Stimulated activated memory B cell treated with anti-CD40 and anti-IgM and Interleukin-4, amounts not matched to agents 10 μg/mL and 1 μg/mL and 100 μg/mL, for 72 hours (primary cell): ENCODE measurements at regions not wholly inside any gene's neighbourhood (a gene's known extent, or its start where the extent isn't known, plus 50 kb on each side); places are given as distances from the start of the nearest gene placed in this dataset.

Source experiments
- ATAC-seq: fragments of 150-1000 bp; cut with Tn5 transposase; 2 replicates; pipeline ENCODE4 v1.10.0; 2021
- H3K27ac Mint-ChIP-seq: one replicate; pipeline ENCODE4 v1.8.0; 2022; ENCODE audit warnings: mild to moderate bottlenecking, mixed read lengths
- H3K27me3 Mint-ChIP-seq: one replicate; pipeline ENCODE4 v1.8.0; 2022; ENCODE audit warnings: mixed read lengths
- H3K36me3 Mint-ChIP-seq: one replicate; pipeline ENCODE4 v1.8.0; 2022; ENCODE audit warnings: mixed read lengths
- H3K4me1 Mint-ChIP-seq: one replicate; pipeline ENCODE4 v1.8.0; 2022; ENCODE audit warnings: mixed read lengths
- H3K4me3 Mint-ChIP-seq: one replicate; pipeline ENCODE4 v1.8.0; 2022; ENCODE audit warnings: mild to moderate bottlenecking, moderate library complexity, mixed read lengths
- H3K9me3 Mint-ChIP-seq: one replicate; pipeline ENCODE4 v1.8.0; 2022; ENCODE audit warnings: mixed read lengths

DNA sequence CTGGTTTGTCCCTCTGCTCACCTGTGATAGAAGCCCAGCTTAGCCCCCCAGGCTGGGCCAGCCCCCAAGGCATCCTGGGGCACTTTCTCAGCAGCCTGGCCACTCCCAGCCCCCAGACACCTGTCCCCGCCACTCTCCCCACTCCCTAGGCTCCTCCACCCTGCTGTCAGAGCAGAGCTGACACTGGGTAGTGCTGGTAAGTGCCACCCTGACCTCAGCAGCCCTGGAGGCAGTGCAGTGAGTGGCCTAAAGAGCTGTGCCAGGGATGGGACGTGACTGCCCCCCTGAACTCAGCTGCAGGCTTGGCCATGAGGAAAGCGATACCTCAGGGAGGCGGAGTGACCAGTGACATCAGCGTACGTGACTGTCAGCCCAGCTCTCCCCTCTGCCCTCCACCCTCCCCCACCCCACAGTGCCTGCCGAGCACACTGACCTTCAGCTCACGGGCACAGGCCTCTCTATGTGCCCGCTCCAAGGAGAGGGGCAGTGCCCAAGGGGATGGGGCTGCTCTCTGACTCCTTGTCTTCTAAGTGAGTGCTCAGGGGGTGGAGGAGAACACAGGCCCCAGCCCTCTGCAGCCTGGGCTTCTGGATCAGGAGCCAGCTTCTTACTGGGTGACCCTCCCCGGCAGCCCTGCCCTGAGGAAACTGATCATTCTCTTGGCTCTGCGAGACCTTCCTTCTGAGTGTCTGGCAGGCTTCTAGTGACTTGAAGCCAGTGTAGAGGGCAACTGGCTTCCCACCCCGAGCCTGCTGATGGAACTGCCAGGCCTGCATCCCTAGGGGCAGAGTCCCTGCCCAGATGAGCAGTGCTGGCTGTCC, 172.7 kb downstream of the MRPL14 start:
- no peak overlapping the region for H3K27ac Mint-ChIP-seq
- H3K4me3 Mint-ChIP-seq, result no peak overlapping the region
- peaks cover 6% of the 10 kb centered on the region for H3K36me3 Mint-ChIP-seq
- peaks cover 56% of the 10 kb centered on the region for H3K27me3 Mint-ChIP-seq
- H3K9me3 Mint-ChIP-seq, result peaks cover 5% of the 10 kb centered on the region
- no peaks in the 10 kb centered on the region for H3K4me1 Mint-ChIP-seq
- ATAC-seq, result no peak

- peaks cover 6% of the 10 kb centered on the region for H3K36me3 Mint-ChIP-seq
- no peak for ATAC-seq
- H3K27ac Mint-ChIP-seq, result no peak overlapping the region
- peaks cover 5% of the 10 kb centered on the region for H3K9me3 Mint-ChIP-seq
- H3K27me3 Mint-ChIP-seq, result peaks cover 50% of the 10 kb centered on the region
- no peak overlapping the region for H3K4me3 Mint-ChIP-seq
- no peaks in the 10 kb centered on the region for H3K4me1 Mint-ChIP-seq
Observed at GRCh38 chr6:43953794-43954310, 173.4 kb downstream of the MRPL14 start.

DNA sequence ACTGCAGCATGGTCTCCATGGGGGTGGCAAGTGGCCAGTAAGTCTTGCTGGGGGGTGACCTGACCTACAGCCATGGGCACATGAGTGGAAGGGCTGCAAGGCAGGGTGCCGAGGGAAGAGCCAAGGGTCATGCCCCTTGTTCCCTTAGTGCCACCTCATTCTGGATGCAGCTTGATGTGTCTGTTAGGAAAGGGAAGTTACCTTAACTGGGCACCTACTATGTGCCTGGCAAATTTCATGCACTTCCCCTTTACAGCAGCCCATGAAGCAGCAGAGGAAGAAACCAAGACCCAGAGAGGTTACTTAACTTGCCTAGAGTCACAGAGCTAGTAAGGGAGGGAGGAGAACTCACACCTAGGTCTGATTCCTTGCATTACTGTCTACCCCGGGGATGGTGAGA, 174.0 kb downstream of the MRPL14 start:
- ATAC-seq, result no peak
- Mint-ChIP-seq H3K36me3 (peaks cover 6% of the 10 kb centered on the region), H3K27me3 (peaks cover 44% of the 10 kb centered on the region), H3K4me1 (no peaks in the 10 kb centered on the region), H3K27ac (no peak overlapping the region), H3K9me3 (peaks cover 5% of the 10 kb centered on the region), H3K4me3 (no peak overlapping the region)

- Mint-ChIP-seq H3K9me3 (peaks cover 5% of the 10 kb centered on the region), H3K4me3 (no peak overlapping the region), H3K27ac (no peak overlapping the region), H3K27me3 (peaks cover 39% of the 10 kb centered on the region), H3K36me3 (peaks cover 6% of the 10 kb centered on the region), H3K4me1 (no peaks in the 10 kb centered on the region)
- no peak for ATAC-seq
Observed at GRCh38 chr6:43952746-43953145, 174.5 kb downstream of the MRPL14 start.

GRCh38 chr6:43951756-43952675, 175.2 kb downstream of the MRPL14 start:
- no peak for ATAC-seq
- Mint-ChIP-seq H3K27ac (no peak overlapping the region), H3K9me3 (peaks cover 6% of the 10 kb centered on the region), H3K4me3 (no peak overlapping the region), H3K4me1 (no peaks in the 10 kb centered on the region), H3K27me3 (peaks cover 35% of the 10 kb centered on the region), H3K36me3 (peaks cover 6% of the 10 kb centered on the region)

DNA sequence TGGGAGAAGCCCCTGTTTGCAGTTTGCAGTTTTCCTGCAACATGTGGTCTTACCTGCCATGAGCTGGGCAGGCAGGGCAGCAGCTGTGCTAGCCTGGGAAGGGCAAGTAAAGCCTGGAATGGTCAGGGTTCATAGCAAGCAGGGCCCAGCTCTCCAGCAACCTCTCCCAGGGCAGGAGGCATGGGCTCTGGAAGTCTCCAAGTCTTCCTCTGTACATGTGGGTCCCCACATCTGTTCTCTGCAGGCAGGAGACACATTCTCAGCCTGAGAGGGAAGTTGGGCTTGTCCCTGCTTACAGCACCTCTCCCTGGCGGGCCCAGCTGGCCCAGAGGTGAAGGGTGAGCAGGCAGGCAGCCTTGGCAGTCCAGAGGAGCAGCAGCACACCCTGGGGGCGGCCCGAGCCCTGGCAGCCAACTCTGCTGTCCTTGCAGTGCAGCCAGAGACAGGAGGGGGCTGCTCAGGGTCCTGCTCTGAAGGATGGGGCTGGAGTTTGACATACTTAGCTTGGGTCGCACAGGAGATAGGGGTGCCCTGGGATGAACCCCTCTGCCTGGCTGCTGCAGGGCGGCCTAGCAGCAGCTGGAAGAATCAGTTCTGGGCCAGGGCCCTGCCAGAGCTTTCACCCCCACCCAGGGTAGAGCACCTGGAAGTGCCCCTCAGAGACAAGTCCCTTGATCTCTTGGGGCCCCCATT, 176.0 kb downstream of the MRPL14 start:
- peaks cover 30% of the 10 kb centered on the region for H3K27me3 Mint-ChIP-seq
- peaks cover 9% of the 10 kb centered on the region for H3K9me3 Mint-ChIP-seq
- H3K4me1 Mint-ChIP-seq, result no peaks in the 10 kb centered on the region
- ATAC-seq, result peak; percentile 64
- H3K27ac Mint-ChIP-seq, result no peak overlapping the region
- peaks cover 2% of the 10 kb centered on the region for H3K36me3 Mint-ChIP-seq
- H3K4me3 Mint-ChIP-seq, result no peak overlapping the region

GRCh38 chr6:43950731-43951062, 176.6 kb downstream of the MRPL14 start:
- Mint-ChIP-seq H3K4me3 (no peak overlapping the region), H3K27ac (no peak overlapping the region), H3K36me3 (no peaks in the 10 kb centered on the region), H3K4me1 (no peaks in the 10 kb centered on the region), H3K9me3 (peaks cover 8% of the 10 kb centered on the region), H3K27me3 (peaks cover 26% of the 10 kb centered on the region)
- ATAC-seq, result no peak

DNA sequence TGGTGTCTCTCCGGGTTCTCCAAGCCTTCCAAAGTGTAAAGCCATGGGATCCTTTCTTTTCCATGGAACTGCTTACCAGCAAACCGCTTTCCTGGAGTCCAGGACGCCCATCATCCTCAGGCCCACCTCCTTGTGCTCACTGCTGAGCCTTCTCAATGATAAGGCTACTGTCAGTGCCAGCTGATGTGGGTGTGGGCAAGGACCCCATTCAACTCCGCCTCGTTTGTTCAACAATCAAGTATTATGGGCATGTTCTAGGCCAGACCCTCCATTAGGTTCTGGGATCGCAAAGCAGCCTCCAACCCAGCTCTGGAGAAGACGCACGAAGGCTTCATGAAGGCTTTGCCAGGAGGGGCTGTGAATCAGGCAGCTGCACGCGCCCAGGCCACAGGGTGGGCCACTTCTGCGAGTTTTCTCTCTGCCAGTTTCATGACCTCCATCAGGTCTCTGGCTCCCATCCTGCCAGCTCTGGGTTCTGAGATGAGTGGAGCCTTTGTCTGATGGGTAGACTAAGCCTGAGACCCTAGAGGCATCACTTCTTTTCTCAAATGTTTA, 177.1 kb downstream of the MRPL14 start:
- Mint-ChIP-seq H3K4me3 (no peak overlapping the region), H3K36me3 (no peaks in the 10 kb centered on the region), H3K27me3 (peaks cover 26% of the 10 kb centered on the region), H3K27ac (no peak overlapping the region), H3K4me1 (no peaks in the 10 kb centered on the region), H3K9me3 (peaks cover 8% of the 10 kb centered on the region)
- ATAC-seq, result no peak

DNA sequence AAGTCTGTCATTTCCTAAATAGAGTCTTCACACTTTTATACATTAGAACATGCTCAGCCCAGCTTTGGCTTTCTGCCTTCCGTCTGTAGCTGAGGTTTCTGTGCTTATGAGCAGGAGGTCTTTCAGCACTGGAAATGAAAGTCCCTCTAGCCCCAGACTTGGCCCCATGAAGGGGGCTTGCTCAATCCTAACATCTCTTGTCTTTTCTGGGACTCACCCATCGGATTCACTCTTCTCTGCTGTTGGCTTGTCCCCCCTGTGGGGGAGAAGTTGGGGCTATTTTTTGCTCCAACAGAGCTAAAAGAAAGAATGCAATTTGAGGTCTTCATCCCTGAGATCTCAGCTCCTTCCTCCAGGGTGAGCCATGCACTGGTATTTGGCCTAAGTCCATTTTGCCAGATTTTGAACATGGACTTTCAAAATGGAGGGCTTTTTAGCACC, 177.7 kb downstream of the MRPL14 start:
- peaks cover 8% of the 10 kb centered on the region for H3K9me3 Mint-ChIP-seq
- no peaks in the 10 kb centered on the region for H3K36me3 Mint-ChIP-seq
- no peak for ATAC-seq
- no peak overlapping the region for H3K27ac Mint-ChIP-seq
- H3K27me3 Mint-ChIP-seq, result peaks cover 26% of the 10 kb centered on the region
- H3K4me1 Mint-ChIP-seq, result no peaks in the 10 kb centered on the region
- H3K4me3 Mint-ChIP-seq, result no peak overlapping the region

DNA sequence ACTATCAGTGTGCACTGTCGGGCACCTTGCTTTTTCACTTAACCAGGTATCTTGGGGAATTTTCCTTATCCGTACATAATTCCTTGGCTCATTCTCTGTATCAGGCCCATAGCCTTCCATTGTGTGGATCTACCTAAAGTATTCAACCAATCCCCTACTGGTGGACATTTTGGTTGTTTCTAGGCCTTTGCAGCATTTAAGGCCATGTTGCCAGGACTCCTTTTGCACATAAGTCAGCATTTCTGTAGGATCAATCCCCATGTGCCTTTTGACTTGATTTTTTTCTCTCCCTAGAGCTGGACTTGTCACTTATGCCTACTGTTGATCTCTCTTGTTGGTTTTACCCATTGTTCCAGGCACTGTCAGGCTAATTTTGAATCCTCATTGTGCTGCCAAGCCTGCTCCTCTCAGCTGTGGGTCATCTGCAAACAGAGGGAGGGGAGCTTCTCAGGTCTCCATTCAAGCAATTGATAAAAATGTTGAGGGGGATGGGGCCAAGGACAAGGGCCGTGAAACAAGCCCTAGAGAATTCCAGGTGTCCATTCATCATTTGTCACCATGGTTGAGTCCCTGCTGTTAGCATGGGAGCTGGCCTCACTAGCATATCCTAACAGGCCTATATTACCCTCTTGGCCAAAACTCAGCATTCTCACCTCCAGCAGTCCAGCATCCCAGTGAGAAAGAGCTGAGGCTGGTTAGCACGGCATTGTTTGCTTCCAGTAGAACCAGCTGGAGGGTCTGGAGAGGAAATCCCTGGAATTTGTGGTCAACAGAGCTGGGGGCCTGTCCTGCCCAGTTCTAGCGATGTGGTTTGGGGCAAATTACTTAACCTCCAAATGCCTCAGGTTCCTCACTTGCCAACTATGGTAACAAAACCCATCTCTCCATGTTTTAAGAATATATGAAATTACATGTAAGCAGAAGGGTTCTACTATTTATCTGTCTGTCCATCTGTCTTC, 178.4 kb downstream of the MRPL14 start:
- Mint-ChIP-seq H3K36me3 (no peaks in the 10 kb centered on the region), H3K27ac (no peak overlapping the region), H3K4me1 (no peaks in the 10 kb centered on the region), H3K9me3 (peaks cover 8% of the 10 kb centered on the region), H3K4me3 (no peak overlapping the region), H3K27me3 (peaks cover 25% of the 10 kb centered on the region)
- ATAC-seq, result no peak

- ATAC-seq, result no peak
- no peaks in the 10 kb centered on the region for H3K4me1 Mint-ChIP-seq
- no peak overlapping the region for H3K4me3 Mint-ChIP-seq
- H3K27ac Mint-ChIP-seq, result no peak overlapping the region
- H3K27me3 Mint-ChIP-seq, result peaks cover 16% of the 10 kb centered on the region
- no peaks in the 10 kb centered on the region for H3K36me3 Mint-ChIP-seq
- H3K9me3 Mint-ChIP-seq, result peaks cover 8% of the 10 kb centered on the region
Observed at GRCh38 chr6:43947860-43948259, 177.8 kb downstream of the VEGFA start.

DNA sequence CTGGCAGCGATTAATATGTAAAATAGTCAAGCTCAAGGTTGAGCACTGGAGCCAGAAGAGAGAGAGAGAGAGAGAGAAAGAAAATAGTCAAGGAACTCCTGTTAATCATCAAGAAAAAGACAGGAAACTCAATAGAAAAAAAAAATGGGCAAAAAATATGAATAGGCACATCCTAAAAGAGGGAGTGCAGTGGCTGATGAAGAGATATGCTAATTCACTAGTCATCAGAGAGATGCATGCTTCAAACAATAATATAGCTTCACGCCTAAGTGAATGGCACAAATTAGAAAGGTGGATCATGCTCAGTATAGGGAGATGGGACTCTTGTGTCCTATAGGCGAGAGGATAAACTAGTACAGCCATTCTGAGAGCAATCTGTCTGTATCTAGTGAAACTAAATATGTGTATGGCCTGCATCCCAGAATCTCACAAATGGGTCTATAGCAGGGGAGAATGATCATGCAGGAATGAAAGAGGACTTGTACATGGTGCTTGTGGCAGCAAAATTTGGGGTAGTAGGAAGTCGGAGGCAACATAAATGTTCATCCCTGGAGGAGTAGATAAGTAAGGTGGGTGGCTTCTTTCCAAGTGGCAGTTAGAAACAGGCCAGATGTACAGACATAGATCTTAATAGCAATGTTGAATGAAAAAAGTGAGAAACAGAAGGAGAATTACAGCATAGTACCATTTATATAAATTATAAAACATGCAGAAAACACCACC, 176.8 kb downstream of the VEGFA start:
- no peaks in the 10 kb centered on the region for H3K4me1 Mint-ChIP-seq
- H3K4me3 Mint-ChIP-seq, result no peak overlapping the region
- no peak for ATAC-seq
- H3K9me3 Mint-ChIP-seq, result peaks cover 8% of the 10 kb centered on the region
- peaks cover 14% of the 10 kb centered on the region for H3K27me3 Mint-ChIP-seq
- no peaks in the 10 kb centered on the region for H3K36me3 Mint-ChIP-seq
- H3K27ac Mint-ChIP-seq, result no peak overlapping the region

- Mint-ChIP-seq H3K36me3 (no peaks in the 10 kb centered on the region), H3K4me3 (no peak overlapping the region), H3K27ac (no peak overlapping the region), H3K27me3 (peaks cover 9% of the 10 kb centered on the region), H3K9me3 (peaks cover 8% of the 10 kb centered on the region), H3K4me1 (no peaks in the 10 kb centered on the region)
- ATAC-seq, result no peak
Observed at GRCh38 chr6:43945768-43946080, 175.7 kb downstream of the VEGFA start.
